ENCODE measurements at regions not wholly inside any gene's neighbourhood (a gene's known extent, or its start where the extent isn't known, plus 50 kb on each side); places are given as distances from the start of the nearest gene placed in this dataset.

GRCh38 chr15:96894659-96895058, 564.2 kb downstream of the NR2F2 start:
- no peak for TF ChIP-seq CTCF (IDR thresholded peaks at IDR 0.05; ENCODE audit: extremely low read depth in 1 of 2, insufficient read depth in 1 of 2, low read depth in 1 of 2, low read length in 2 of 2)
- TF ChIP-seq POLR2A (IDR thresholded peaks at IDR 0.05; ENCODE audit: low read depth, low read length) = no peak
- no peak for TF ChIP-seq GATA2 (IDR thresholded peaks at IDR 0.05; ENCODE audit: insufficient read depth, insufficient read length, low read depth, low read length)
- TF ChIP-seq EZH2 (IDR thresholded peaks at IDR 0.05; ENCODE audit: borderline replicate concordance, low read depth, low read length, severe bottlenecking) = no peak

Measured in endothelial cell of umbilical vein (primary cell).